Endometrial microvascular endothelial cells (primary cell): ENCODE measurements at regions not wholly inside any gene's neighbourhood (a gene's known extent, or its start where the extent isn't known, plus 50 kb on each side); places are given as distances from the start of the nearest gene placed in this dataset.
"Not testable (repeated sequence)": the region's sequence is repeated elsewhere in the genome, so short reads cannot be mapped to it uniquely, and the experiment has no call there.

ENCODE experiments used
- in situ Hi-C: cut with HindIII; loops from 2 replicates; pipeline ENCODE4 v1.10.0; 2017; ENCODE audit warnings: low sequenced_read_pairs, low pct_unique_long_range_greater_than_20kb; ENCODE audit errors: inconsistent ontology term

GRCh38 chr17:70274255-70274654 lies 104.9 kb downstream of the KCNJ2 start:
- in situ Hi-C loops, result no loop called here

- in situ Hi-C loops, result no loop called here
Observed at GRCh38 chr17:70276906-70277305, 107.6 kb downstream of the KCNJ2 start.

GRCh38 chr17:70278844-70279462 lies 109.6 kb downstream of the KCNJ2 start:
- in situ Hi-C loops, result no loop called here

GRCh38 chr17:70286391-70286790 lies 117.1 kb downstream of the KCNJ2 start:
- in situ Hi-C loops, result no loop called here

- in situ Hi-C loops, result no loop called here
Observed at GRCh38 chr17:70288540-70289290, 119.4 kb downstream of the KCNJ2 start.

GRCh38 chr17:70290770-70291169 lies 121.4 kb downstream of the KCNJ2 start:
- in situ Hi-C loops, result no loop called here

GRCh38 chr17:70292366-70292765 lies 123.0 kb downstream of the KCNJ2 start:
- in situ Hi-C loops, result no loop called here

GRCh38 chr17:70293564-70294310 lies 124.4 kb downstream of the KCNJ2 start:
- in situ Hi-C loops, result not testable (repeated sequence)

GRCh38 chr17:70295329-70295728 lies 126.0 kb downstream of the KCNJ2 start:
- in situ Hi-C loops, result no loop called here

GRCh38 chr17:70295731-70296130 lies 126.4 kb downstream of the KCNJ2 start:
- in situ Hi-C loops, result no loop called here

GRCh38 chr17:70296456-70296855 lies 127.1 kb downstream of the KCNJ2 start:
- in situ Hi-C loops, result no loop called here

GRCh38 chr17:70297397-70297796 lies 128.1 kb downstream of the KCNJ2 start:
- in situ Hi-C loops, result no loop called here

- in situ Hi-C loops, result no loop called here
Observed at GRCh38 chr17:70298929-70299531, 129.7 kb downstream of the KCNJ2 start.

- in situ Hi-C loops, result no loop called here
Observed at GRCh38 chr17:70307430-70308225, 138.3 kb downstream of the KCNJ2 start.

- in situ Hi-C loops, result no loop called here
Observed at GRCh38 chr17:70308618-70309017, 139.3 kb downstream of the KCNJ2 start.

- in situ Hi-C loops, result no loop called here
Observed at GRCh38 chr17:70310221-70310672, 140.9 kb downstream of the KCNJ2 start.

- in situ Hi-C loops, result no loop called here
Observed at GRCh38 chr17:70313086-70313852, 143.9 kb downstream of the KCNJ2 start.

GRCh38 chr17:70314096-70314495 lies 144.8 kb downstream of the KCNJ2 start:
- in situ Hi-C loops, result no loop called here
